GDM1 (cell line): ENCODE measurements at regions not wholly inside any gene's neighbourhood (a gene's known extent, or its start where the extent isn't known, plus 50 kb on each side); places are given as distances from the start of the nearest gene placed in this dataset.

ENCODE experiments used
- DNase-seq: peaks from one replicate; lab custom pipeline; 2025; lab: John Stamatoyannopoulos, UW

DNA sequence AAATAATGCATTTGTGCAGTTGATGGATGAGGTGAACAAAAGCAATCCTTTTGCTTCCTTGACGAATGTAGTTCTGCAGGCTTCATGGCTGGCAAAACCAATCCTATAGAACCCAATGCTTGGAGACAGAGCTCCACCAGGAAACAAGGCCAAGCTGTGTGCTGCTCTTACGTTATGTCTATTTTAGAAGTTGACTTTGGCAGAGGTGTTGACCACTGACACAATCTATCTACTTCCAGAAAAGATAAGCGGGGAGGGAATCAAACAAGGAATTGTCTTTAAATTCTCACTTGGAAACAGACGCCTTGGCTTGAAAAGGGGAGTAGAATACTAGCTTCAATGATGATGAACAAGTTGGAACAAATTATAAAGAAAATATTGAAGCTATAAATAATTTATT lies 211.2 kb downstream of the SETD4 start:
- DNase-seq, result no peak

DNA sequence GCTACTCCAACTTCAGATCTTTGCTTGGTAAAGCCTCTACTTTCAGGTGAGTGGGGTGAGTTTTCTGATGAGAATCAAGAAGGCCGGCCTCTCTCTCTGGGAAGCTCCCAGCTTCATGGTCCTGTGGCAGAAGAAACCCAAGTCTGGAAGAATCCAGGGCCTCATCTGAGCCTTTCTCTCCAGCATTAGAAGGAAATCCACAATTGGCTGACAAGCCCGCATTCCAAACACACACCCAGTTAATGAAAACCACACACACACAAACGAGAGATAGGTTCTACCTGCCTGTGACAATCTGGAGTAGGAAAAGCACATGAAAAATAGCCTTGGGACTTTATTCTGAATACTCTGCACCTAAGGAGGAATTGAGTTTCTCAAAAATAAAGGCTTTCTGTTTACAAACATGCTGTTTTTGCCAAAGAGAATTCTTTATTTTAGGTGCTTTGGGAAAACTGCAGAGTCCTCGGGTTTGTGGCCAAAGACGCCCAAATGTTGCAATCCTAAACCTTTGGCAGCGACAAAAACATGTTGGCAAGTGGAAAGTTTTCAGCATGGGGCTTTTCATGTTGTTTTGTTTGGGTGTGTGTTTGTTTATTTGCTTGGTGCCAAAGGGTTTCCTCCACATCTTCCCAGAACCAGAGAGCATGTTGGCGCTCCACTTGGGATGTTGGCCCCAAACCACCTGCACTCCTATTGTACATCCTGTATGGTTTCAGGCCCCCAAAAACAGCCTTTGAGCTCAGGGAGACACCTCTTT lies 216.2 kb downstream of the SETD4 start:
- DNase-seq, result no peak

DNA sequence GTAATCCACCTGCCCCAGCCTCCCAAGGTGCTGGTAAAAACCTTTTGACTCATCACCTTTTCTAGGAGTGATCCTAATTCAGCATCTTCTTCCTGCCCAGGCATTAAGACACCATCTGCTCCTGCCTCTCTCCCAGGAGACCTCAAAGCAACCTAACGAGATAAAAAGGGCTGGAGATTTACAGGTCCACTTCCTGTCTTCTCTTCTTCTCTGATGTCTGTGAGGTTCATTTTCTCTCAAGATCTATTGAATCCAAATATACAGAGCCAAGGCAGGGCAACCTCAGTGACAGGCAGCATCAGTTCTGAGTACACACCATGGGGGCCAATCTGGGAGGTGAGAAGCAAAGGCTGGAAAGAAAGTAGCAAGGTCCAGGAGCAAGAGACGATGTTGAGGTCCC lies 219.4 kb downstream of the SETD4 start:
- no peak for DNase-seq

DNA sequence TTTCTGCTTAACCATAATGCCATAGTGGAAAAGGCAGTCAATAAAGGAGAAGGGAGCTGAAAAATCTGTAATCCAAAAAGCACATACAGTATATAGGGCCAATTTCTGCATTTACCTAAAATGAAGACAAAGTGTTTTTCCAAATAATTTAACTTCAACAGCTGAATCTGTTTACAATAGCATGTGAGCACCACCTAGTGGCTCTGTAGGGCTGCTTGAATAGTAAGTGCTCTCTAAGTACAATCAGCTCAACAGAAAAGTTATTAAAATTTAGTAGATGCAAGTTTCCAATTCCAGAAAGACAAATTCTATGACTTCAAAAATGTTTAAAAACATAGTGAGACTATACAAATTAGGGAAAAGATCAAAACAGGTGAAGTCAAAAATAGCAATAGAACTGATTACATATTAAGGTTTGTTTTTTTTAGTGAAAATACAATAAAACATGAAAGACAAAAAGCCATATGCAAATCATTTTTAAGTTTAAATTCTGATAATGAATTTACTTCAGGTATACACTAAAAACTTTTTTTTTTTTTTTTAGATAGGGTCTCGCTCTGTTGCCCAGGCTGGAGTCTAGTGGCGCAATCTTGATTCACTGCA lies 220.0 kb downstream of the SETD4 start:
- peak; percentile 36 for DNase-seq

DNA sequence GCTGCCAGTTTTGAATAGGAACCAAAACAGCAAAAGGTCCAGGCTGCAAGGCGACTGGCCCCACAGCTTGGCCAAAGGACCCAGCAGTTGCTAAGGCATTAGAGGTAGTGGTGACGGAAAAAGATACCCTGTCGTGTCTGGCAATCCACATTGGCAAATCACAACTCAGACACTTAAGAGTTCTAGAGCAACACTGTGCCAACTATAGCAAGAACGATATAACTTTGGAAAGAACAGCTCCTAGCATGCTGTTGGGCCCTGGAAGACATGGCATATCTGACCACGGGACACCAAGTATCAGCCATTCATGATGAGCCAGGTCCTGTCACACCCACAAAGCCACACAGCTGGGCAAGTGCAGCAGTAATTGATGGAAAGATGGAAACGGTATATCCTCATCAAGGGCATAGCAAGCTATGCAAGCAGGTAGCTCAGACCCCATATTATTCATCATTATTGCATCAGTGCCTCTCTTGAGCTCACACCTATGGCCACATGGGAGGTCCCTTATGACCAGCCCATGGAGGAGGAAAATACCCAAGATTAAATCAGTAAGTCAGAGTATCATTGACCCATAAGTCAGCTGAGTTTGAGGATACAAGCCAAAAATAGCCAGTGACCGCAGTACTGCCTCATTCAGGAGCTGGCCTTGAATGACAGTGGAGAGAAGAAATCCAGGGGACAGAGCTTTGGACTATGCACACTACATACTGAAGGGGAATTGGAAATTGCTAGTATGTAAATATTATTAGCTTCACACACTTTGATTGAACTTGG lies 221.2 kb downstream of the SETD4 start:
- no peak for DNase-seq

DNA sequence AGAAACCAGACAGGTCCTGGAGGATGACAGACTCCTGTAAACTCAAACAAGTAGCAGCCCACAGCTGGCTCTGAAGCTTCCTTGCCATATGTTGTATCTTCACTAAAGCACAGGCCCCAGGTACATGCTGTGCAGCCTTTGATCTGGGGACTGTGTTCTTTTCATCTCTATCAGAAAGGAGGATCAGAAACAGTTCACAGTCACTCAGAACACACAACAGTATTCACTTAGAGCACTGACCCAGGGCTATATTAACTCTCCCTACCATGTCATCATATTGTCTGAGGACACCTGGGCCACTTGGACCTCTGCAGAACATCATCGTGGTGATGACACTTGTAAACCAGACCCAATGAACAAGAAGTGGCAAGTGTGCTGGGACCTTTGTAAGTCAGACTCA lies 222.0 kb downstream of the SETD4 start:
- no peak for DNase-seq

DNA sequence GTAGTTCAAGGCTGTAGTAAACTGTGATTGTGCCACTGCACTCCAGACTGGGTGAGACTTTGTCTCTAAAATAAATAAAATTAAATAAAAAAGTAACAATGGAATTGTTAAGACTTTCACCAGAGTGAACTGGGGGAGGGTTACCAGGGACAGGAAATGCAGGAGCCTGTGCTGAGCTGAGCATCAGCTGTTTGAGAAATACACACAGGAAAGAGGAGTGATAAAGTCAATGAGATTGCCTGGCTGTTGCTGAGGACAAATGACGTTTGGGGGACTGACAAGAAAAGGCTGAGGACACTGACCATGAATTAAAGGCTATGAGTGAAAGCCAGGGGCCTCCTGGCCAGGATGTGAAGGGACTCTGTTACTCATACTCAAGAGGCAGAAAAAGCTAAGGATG lies 226.3 kb downstream of the SETD4 start:
- DNase-seq, result no peak

DNA sequence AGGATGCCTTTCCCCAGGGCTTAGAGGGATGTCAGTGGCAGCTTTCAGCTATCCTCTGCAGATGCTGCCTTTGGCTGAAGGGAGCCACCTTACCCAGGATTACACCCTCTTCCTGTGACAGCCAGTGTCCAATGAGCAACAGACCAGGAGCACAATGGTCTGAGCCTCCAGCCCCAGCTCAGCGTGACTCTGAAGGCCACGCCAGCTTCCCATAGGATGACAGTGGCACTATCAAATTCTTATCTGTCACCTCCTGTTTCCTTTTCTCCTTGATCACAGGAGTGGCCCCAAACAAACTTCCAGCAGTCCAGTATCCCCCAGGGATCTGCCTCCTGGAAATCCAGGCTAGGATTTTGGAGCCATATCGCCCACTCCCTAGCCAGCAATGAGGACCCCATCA lies 226.9 kb downstream of the SETD4 start:
- DNase-seq, result no peak

DNA sequence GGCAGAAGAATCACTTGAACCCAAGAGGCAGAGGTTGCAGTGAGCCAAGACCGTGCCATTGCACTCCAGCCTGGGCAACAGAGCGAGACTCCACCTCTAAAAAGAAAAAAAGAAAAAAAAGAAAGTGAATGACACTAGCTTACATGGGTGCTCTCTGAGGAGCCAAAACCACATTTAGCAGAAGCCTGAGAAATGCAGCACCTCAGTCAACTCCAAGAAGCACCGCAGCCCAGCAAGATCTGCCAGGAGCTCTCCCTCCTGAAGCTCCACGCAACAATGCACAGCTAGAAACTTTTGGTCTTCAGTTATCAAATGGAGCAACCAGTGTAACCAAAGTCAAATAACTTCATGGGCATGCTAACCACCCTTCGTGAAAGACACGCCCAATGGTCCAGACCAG lies 229.1 kb downstream of the SETD4 start:
- no peak for DNase-seq

DNA sequence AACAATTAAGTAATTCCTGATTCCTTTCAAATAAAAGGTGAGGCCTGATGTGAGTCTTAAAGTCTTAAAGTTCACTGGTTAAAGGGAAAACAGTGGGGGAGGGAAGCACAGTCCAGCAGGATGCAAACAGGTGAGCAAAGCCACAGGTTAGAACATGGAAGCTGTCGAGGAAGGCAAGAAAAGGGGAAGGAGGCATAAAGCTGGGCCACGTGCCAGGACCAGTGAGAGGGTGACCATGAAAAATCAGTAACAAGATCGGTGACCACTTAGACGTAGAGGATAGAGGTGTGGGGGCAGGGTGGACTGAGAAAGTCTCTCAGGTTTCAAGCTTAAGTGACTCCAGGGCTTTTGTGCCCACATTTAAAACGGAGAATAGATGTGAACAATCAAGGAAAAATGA lies 231.3 kb downstream of the SETD4 start:
- DNase-seq, result no peak

DNA sequence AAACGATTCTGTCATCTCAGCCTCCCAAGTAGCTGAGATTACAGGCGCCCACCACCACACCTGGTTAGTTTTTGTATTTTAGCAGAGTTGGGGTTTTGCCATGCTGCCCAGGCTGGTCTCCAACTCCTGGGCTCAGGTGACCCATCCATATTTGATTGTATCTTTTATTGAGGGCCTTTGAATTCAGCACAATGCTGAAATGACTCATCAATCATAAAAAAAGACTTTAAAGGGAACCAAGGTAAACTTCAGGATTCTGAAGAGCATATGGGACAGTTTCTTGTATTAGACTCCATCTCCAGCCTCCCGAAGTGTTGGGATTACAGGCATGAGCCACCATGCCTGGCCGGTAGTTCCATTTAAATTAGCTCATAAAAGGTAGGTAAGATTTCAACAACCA lies 232.2 kb downstream of the SETD4 start:
- DNase-seq, result no peak

DNA sequence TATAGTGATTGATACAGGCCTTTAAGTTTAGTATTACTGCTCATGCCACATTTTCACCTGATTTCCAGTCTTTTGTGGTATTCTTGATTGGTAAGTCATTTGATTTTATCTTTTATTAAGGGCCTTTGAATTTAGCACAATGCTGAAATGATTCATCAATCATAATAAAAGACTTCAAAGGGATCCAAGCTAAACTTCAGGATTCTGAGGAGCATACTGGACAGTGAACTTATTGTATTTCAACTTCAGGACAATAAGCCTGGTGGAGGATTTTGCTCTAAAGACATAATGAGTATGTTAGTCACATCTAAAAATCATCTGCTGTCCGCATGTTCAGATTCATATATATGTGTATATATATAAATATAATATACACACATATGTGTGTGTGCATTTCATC lies 233.3 kb downstream of the SETD4 start:
- DNase-seq, result no peak

DNA sequence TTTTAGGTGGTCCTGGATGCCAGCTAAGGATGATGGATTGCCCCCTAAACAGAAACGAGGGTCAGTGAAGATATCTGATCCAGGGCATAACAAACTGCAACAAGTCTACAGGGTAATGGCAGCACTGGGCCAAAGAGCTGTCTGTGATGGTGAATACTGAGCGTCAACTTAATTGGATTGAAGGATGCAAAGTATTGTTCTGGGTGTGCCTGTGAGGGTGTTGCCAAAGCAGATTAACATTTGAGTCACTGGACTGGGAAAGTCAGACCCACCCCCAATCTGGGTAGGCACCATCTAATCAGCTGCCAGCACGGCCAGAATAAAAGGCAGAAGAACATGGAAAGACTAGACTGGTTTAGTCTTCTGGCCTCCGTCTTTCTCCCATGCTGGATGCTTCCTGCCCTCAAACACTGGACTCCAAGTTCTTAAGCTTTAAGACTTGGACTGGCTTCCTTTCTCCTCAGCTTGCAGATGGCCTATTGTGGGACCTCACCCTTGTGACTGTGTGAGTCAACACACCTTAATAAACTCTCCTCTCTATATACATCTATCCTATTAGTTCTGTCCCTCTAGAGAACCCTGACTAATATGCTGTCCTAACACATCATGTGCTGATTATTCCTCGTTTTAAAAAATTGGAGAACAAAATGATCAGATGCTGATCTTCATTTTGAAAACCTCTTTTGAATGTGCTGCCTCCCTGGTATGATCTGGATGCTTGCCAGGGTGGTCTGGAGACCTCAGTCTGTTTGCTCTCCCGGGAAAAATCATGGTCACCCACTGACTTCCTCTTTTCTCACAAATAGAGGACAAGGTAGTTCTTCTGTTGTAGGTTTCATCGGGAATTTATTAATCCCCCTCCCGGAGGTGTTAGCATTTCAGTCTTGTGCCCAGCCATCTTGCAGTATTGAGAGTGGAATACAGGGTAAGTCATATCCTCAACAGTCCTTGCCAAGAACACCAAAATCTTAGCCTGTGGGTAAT lies 234.7 kb downstream of the SETD4 start:
- DNase-seq, result no peak

DNA sequence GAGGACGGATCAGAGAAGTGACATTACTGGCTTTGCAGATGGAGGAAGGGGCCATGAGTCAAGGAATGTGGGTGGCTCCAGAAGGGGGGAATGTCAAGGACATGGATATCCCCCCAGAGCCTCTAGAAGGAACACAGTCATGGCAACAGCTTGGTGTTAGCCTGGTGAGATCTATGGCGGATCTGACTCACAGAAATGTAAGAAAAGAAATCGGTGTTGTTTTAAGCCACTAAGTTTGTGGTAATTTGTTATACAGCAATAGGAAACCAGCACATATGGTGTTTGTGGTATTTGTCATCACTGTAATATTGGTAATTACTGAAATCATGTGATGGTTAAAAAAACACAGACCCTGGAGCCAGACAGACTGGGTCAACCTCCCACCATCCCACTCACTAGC lies 236.2 kb downstream of the SETD4 start:
- DNase-seq, result no peak

DNA sequence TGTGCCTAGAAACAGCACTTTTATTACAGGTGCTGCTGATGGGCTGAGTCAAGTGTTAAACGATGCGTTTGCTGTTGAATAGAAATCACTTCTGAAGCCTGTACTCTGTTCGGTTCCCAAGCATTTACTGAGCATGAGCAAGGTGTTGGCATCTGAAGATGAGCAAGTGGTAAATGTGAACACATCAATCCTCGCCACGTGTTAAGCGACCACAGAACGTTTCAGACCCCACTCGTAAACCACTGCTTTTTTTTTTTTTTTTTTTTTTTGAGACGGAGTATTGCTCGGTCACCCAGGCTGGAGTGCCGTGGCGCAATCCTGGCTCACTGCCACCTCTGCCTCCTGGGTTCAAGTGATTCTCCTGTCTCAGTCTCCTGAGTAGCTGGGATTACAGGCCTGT lies 241.2 kb downstream of the SETD4 start:
- no peak for DNase-seq

DNA sequence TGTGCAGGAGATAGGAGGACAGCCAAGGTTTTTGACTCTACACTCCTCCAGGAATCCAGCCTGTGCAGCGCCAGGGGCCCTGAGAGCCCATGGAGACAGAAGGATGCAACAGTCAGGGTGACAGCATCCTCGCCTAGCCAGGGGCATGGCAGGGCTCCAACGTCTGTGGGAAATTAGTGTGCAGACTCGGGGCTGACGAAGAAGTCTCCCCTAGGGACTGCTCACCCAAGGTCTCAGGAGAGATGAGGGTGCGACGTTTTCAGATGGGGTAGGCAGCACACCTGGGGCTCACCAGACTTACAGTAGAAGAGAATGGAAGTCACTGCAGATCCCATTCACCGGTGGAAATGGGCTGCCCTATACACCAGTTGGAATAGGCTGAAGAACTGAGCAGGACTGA lies 241.7 kb downstream of the SETD4 start:
- no peak for DNase-seq

DNA sequence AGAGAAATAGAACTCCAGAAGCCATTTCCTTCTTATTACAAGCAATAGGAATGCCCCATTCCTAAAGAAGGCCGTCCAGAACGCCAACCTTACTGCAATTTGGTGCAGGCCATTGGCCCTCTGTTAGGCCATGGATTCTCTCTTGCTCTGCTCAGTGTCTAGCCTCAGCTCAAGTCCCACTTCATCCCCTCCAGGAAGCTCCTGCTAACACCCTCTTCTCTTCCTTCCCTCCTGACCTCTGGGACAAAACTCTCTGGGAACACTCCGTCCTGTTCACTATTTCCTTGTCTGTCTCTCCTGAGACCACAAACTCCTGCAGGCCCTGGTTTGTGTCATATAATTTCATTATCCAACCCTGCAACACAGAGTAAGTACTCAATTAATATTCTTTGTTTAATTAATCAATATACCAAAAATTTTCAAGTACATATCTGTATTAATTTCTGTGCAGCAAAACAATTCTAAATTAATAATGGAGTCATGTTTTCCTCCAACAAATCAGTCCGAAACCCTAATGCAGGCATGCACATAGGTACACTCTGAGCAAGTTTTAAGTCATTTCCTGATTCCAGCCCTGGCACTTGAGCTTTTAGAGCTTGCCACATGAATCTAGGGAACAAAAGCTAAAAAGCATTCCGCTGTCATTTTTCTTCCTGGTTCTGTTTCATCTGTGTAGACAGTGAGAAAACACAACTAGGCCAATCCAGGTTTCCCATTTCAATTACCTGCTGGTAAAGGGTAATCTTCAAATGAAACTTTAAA lies 245.3 kb downstream of the SETD4 start:
- no peak for DNase-seq

DNA sequence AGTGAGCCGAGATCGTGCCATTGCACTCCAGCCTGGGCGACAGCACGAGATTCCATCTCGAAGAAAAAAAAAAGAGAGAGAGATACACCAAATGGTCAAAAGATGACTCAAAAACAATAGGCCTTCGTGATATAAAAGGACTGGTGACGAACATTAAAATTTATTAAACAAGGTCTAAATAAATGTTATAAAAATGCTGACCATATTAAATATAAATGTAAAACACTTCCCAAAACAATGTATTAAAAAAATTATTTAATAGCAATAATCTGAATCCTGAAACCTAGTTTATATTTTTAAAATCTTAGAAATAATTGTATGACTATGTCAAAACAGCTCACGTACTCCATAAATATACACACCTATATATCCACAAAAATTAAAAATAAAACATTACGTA lies 247.6 kb downstream of the SETD4 start:
- DNase-seq, result no peak

DNA sequence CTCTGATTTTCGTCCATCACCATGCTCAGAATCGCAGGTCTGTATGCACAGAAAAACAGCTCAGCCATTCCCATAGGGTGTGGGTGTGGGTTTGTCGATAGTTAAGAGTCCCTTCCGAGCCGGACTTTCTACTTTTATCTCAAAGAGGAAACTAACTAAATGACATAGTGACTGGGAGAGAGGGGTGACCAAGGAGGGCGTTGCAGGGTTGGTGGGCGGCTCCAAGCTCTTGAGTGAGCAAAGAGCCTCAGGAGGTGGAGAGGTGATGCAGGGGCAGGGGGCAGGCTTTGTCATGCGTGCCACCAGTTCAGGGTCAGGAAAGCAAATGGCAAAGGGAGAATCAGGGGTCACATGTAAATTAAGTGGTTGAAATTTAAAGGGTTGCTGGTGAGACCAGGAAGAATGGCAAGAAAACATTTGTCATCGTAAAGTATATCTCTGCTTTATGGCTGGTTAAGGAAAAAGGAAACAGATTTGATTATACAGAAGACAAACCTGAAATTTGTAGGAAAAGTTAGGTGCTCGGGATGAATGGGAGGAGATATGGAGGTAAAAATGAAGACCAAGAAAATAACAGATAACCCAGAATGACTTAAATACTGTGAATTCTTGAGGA lies 249.0 kb downstream of the SETD4 start:
- no peak for DNase-seq

DNA sequence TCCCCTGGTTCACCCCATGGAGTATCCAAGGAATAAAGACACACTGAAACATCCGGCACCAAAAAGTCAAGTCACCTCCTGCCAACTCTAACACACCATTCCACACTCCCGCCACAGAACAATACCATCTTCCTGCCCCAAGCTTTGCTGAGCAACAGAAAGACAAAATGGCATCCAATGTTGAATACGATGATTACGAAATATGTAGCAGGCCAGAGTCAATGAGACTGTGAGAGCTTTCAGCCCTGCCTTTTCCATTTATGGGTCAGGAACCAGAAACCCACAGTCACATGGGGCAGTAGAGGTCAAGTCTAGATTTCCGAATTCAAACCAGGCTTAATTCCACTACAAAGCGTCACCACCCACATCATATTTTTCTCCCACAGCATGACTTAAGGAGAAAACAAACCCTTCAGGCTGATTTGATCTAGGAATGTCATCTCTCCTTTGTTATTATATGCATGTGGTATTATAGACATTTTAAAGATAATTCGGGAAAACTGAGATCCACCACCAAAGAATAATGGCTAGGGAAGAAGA lies 249.8 kb downstream of the SETD4 start:
- DNase-seq, result no peak

DNA sequence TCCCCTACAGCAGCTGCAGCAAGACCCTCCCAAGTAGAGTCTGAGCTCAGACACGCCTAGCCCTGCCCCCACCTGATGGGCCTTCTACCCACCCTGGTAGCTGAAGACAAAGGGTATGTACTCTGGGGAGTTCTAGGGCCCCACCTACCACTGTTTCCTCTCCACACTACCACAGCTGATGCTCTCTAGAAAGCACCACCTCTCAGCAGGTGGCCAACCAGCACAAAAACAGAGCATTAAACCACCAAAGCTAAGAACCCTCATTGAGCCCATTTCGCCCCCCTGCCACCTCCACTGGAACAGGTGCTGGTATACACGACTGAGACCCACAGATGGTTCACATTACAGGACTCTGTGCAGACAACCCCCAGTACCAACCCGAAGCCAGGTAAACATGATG lies 258.9 kb downstream of the SETD4 start:
- DNase-seq, result no peak
